OCI-M2 (cell line): ENCODE measurements at regions not wholly inside any gene's neighbourhood (a gene's known extent, or its start where the extent isn't known, plus 50 kb on each side); places are given as distances from the start of the nearest gene placed in this dataset.
"Not testable (repeated sequence)": the region's sequence is repeated elsewhere in the genome, so short reads cannot be mapped to it uniquely, and the experiment has no call there.

Source experiments
- DNase-seq: peaks from one replicate; lab custom pipeline; 2025; ENCODE audit not compliant: unreplicated experiment; lab: John Stamatoyannopoulos, UW

DNA sequence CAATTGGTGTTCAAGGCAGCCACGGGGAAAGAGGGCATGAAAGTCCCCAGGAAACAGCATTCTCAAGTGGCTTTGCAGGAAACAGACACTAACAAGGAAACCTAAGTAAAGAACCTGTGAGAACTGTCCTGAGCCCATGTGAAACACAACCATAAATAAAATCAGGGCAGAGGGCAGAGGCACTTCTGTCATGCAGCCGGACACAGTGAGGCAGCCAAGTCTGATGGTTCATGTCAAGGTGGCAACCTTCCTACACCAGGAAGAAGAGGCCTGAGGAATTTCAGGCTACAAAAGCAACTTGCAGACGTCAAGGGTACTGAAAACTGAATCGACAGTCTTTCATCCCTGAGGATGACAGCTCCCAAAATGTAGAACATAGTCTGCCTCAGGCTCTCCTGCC is 458.2 kb upstream of the NPVF start:
- DNase-seq = no peak

DNA sequence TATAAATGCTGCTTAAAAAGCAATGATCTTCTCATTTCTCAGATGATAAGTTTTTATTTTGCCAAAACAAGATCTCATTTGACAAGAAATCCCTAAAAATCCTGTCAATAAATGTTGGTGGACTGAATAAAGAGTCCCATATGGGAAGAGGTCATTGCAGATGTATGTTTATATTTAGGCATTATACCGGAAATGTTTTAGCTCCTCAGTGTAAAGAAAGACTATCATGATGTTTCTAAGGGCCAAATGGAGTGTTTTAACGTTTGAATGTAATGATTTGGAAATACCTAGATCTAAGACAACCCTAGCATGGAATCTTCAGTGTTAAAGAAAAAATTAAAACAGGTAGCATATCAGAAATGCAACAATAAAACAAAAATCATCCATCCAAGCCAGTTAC is 457.8 kb upstream of the NFE2L3 start:
- no peak for DNase-seq

DNA sequence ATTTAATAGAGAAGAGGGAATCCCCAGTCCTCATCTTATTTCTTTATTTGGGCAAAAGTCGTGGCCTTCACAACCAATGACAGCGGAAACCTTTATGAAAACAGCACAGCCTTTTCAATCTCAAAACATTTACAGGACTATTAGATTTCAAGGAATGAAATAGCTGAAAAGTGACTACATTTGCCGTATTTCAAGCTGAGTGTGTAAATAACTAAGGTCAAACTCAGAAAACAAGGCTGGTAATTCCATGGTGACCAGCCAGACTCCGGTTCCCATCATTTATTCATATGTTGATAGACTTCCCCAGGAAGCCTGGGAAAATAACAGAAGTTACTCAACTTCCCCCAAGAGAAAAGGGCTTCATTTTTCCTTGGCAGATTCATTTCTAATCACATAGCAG is 457.3 kb upstream of the NFE2L3 start:
- no peak for DNase-seq

DNA sequence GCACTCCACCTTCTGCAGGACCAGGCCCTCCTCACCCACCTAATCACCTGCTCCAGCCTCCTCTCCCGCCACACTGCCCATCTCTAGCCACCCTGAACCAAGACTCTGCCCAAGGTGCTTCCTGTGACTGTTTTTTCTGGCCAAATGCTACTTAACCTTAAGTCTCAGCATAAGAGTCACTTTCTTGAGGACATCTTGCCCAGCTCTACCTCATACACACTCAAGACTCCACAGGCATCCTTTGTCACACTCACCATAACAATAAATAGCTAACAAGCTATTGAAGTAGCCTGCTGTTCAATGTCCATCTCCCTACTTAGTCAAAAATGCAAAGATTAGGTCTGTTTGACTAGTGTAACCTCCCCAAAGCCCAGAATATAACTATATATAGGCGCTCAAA is 455.4 kb upstream of the NFE2L3 start:
- DNase-seq = no peak

DNA sequence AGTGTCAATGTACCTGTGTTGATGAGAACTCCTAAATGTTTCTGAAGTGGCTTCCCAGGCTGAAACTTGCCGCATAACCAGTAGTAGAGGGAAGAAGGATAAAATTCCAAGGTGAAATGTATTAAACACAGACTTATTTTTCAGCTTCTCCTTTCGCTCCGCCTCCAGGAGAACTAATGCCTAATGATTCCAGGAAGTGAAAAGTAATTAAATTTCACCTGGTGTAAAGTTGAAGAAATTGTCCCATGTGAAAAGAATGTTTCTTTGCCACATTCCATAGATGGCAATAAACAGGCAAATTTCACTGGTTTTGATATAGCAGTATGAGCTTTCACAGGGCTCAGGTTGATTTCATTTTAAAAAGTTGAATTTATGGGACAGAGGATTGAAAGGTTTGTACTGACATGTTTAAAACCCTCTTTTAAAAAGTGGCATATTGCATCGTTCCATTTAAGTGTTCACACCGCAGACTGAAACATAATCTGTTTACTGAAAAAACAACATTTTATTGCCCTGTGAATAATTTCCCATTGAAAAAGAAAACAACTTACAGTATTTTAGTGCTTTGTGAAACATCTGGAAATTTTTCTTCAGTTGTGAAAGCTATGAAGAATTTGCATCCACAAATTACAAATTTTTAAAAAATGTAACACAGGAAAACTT is 453.4 kb upstream of the NFE2L3 start:
- no peak for DNase-seq

DNA sequence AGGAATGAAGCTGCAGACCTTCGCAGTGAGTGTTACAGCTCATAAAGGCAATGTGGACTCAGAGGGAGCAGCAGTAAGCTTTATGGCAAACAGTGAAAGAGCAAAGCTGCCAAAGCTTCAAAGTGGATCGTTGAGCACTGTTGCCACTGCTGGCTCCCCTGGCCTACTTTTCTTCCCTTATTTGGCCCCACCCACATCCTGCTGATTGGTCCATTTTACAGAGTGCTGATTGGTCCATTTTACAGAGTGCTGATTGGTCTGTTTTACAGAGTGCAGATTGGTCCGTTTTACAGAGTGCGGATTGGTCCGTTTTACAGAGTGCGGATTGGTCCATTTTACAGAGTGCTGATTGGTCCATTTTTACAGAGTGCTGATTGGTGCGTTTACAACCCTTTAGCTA is 451.9 kb upstream of the NFE2L3 start:
- not testable (repeated sequence) for DNase-seq

DNA sequence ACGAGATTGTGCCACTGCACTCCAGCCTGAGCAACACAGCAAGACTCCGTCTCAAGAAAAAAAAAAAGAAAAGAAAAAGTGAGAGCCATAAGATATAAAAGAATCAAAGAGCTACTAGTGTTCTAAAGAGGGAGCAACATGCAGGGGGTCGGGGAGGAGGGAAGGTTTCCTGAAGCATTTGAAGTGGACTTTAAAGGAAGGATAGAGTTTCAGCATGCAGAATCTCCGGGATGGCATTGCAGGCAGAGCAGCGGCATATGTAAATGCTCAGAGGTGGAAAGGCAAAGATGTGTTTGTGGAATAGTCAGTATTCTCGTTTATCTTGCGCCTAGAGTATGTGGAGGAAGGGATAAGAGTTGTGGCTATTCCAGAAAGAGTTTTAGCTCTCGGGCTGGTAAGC is 447.6 kb upstream of the NFE2L3 start:
- no peak for DNase-seq

DNA sequence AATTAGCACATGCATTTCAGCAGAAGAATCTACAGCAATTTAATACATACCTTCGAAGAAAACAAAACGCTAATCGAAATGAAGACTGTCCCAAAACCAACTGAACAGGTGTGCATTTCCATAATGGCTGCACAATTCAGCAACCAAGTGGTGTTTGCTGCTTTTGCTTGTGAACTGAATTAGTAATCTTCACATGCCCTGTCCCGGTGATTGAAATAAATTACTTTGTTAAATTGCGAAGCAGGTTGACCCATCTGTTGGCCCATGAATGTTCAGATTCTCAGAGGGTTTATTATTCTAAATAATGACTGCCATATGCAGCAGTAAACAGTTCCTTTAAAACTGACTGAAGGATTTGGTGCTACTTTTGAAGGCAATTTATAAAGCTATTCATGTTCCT is 445.2 kb upstream of the NFE2L3 start:
- no peak for DNase-seq

DNA sequence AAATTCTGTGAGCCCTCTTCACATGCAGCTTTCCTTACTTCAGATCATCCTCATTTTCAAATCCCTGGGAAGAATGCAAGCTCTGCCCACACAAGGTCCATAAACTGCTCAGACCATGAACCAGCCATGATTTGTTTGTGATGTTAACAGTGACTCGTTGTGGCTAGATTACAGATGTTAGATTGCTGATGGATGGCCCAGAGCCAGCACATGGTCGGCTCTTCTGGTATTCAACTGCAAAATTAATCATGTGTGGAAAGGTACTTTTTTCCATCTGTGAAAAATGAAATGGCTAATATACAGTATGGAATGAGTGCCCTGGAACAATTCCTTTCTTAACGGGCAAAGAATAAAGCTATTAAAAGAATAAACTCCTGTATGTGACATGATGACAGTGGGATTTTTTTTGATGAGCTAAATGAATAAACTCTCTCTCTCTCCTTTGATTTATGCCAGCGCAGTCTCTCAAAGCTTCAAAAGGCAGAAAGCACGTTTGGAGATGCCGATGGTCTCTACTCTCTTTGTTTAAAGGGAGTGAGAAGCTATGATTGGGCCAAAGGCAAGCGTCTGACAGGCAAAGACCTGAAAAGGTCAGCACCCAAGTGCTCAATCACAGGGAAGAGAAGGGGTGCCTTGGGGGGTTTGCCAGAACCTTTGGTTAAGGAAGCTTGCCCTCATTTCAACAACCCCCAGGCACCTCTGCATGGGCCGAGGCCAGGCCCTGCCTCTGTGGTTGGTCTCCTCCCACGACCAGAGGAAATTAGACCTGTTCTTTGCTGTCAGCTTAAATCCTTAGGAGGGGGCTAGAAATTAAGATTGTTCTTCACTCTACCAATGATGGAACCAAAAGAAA is 444.0 kb upstream of the NFE2L3 start:
- no peak for DNase-seq

DNA sequence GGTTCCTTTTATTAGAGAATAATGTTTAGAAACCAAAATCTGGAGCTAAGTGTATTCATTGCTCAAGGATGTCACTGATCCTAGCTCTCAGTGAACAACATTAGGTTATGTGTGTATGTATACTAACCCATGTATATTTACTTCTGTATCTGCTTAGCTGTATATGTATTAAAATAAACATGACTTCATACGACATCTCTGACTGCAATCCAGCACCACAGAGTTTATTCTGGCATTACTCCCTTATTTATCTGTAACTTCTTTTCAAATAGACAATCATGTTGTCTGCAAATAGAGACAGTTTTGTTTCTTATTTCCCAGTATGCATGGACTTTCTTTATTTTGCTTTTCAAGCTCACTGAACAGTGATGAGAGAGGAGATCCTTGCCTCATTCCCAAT is 441.0 kb upstream of the NFE2L3 start:
- DNase-seq = no peak

DNA sequence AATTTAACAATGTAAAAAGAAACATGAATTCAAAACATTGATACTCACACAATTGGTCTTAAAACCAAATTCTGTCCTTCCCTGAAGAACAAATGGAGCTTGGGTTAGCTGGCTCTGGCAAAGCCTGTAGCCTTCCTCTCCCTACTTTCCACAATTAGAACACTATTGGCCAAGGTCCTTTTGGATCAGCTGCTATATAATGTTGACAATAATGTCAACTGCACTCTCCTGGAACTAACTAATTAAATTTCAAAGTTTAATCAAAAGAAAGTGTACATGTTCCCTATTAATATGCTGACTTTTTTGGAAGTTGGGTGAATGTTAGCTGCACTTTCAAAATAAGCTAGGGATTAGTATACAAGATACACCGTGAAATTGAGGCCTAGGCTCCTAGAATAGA is 440.1 kb upstream of the NFE2L3 start:
- no peak for DNase-seq

DNA sequence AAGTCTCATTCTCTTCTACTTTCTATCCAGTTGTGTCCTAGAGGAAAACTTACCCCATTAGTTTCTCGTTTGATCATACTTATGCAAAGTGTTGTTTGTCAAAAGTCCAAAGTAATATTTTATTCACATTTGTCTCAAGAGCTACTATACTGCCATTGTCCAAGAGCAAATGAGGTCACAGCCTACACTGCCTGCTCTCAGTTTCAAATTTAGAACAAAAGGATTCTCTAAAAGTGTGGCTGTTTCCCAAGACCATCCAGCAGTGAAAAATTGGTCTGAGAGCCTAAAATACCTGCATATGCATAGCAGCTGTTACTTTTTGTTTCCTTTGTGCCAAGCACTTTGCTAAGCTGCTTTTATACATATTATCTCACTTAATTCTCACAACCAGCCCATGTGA is 439.5 kb upstream of the NFE2L3 start:
- no peak for DNase-seq

DNA sequence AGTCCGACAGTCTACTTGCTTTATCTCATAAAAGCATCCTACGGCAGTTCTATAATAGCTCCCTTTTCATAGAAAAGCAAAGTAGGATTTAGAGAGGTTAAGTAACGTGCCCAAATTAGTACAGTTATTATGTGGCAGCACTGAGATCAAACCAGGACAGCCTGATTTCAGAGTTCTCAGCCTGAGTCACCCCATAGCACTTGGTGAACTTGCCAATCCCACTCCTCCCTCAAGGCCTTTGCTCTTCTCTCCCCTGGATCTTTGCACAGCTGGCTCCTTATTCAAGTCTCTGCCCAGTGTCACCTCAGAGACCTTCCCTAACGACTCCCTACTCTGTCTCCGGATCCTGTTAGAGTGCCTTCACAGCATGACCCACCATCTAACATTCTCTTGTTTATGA is 438.0 kb upstream of the NFE2L3 start:
- no peak for DNase-seq

DNA sequence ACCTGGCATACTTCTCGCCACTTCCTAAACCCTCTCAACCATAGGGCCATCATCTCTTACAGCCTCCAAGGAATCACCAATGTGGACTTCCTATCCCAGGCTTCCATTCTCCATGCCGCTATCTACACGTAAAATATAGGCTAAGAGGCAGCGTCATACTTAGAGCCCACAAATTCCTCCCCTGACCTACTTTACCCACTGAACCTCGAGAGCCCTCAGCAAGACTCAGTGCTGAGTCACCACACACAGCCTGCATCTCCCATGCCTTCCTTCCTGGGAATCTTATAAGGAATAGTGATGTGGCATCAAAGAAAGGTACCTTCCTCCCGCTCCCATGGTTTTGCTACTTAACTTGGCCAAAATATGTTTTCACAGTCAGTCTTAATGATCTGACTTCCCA is 435.6 kb upstream of the NFE2L3 start:
- DNase-seq = no peak

DNA sequence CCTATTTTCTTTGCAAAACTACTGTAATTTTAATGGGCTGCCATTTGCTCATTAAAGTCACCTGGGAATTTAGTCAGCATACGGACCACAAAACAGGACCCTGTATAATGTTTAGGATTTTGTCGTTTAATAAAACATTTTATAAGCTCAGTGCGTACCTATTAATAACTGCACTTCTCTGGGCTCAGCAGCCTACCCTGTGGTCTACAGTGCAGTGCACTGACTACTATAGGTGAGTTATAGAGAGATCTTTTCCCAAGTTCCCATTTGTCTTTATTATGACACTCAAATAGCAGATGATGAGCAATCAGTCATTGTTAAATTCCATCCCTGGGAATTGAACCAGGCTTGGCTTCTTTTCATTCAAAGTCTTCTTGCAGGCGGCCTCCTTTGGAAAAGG is 433.4 kb upstream of the NFE2L3 start:
- no peak for DNase-seq

DNA sequence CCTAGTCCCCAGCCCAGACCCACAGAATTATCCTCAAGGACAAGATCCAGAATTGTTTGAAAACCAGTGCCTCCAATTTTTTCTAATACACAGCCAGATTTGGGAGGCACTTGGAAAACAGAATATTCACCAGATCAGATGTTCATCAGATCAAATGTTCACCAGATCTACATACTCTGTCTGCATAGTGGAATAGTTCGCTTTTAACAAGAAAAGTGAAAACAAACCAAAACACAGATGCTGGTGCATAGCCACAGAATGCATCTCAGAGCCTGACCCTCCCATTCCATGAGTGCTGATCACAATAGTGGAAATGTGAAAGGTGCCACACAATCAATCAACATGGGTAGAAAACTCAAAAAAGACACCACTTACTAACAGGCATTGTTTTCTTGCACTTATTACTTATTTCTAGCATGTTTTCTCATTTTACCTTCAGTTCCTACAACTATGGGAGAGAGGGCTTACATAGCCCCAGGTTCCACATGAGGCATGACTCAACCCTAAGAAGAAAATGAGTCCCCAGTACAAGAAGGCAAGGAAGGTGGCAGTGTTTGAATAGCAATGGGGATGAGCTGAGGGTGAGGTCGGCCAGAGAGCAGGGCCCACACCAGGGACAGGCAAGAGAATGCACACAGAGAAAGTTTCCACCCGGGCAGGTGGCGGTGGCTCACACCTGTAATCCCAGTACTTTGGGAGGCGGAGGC is 432.7 kb upstream of the NFE2L3 start:
- DNase-seq = no peak

DNA sequence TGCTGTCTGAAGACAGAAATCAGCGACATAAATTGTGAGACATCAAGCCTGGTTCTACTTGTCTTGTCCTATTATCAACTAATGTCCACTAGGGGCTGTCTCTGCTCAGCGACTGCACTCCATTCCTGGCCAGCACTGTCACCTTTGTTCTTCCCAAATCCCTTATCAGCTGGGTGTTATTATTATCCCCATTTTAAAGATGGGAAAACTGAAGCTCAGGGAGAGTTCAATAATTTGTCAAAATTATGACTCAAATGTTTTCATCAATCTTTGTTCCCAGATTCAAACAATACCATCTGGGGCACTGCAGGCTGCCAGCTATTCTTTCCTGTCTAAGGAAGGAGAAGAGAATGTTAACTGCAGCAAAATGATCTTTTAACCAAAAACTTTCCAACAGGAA is 431.6 kb upstream of the NFE2L3 start:
- no peak for DNase-seq

DNA sequence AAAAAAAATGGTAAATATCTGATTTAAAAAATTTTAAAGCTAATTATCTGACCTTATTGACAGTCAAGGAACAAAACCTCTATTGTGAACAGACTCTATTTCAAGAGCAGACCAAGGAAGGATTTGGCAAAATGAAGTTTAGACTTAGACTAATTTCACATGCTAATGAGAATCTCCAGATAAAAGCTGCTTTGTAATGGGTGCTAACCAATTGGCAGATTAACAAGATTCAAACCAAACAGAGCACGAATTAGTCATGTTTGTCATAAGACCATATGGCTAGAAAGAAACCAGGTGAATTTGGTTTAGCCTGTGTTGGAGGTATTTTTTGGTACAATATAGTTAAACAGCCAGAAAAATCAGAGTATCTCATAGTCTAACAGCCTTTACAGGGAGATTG is 429.1 kb upstream of the NFE2L3 start:
- no peak for DNase-seq

DNA sequence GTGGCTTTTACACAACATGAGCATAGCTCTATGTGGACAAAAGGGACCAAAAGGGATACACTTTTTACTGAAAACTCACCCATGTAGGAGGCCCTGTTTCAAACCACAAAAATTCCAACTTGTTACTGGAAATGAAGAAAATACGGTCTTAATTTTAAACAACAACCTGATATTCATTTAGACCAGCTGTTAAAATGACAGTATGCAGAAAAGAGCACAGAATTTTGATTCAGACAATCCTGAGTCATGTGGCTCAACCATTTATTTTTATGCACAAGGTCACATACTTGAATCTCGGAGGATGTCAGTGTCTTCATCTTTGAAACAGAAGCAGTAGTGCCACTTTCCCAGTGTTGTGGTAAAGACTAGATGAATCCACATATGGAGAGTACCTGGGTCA is 426.5 kb upstream of the NFE2L3 start:
- DNase-seq = no peak

DNA sequence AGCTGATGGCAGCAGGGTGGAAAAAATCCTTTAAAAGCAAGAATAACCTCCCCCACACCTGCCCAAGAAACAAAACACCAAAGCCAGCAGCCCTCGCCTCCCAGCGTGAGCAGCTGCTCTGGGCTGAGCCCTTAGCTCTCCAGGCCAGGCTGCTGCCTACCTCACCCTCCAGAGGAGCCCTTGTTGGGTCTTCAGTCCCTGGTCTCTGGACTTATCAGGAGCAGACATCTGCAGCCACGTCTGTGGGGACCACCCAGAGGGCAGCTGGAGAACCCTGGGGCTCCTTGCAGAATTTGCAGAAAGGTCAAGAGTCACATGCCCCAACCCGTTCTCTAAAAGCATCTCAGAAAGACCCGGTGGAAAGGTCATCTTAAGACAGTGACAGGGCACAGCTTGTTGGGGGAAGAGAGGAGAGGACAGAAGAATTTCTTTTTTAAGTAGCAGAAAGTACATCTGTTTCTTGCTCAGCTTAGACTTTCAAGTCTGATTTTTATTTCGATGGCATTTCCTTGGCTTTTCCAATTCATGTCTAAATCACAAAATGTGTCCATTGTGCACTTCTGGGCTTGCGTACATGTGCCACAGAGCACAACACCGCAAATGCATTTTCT is 425.7 kb upstream of the NFE2L3 start:
- no peak for DNase-seq

DNA sequence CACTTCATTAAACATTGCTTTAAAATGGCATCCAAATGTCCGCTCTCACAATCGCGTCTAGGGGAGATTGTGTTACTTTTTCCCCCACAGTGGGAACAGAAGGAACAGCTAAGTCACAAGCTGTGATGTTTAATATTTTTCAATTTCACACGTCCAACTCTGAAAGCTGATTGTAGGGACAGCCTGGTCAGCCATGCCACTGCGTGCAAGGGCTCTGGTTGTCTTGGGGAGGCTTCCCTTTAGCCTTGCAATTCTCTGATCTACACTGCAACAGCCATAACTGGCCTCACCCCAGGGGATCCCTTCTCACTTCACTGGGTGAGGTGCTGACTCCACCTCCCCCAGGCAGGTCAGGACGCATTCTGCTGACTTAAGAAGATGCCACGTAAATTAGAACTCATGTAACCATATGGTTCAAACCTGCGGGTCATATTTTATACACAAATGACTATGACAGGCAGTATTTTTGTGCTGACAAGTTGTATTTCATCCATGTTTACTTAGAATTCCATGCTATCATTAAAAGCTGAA is 425.2 kb upstream of the NFE2L3 start:
- DNase-seq = no peak

DNA sequence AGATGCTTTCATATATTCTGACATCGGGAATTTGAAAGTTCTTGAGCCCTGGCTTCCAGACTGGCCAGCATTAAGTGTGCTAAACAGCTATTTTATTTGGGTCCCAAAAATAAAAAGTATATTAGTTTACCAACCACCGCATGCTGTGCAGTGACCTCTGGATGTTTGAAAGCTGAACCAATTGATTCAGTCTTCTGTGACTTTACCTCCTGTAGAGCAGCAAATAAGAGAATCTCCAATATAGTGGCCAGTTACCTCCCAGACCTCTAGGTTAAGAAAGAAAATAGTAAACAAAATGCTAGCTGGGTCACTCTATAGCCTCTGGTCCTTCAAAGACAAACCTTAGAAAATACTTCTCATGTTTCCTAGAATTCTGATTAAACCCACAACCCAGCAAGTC is 424.6 kb upstream of the NFE2L3 start:
- no peak for DNase-seq
